Fibroblast of skin of scalp (primary cell): ENCODE measurements at regions not wholly inside any gene's neighbourhood (a gene's known extent, or its start where the extent isn't known, plus 50 kb on each side); places are given as distances from the start of the nearest gene placed in this dataset.
"Not testable (repeated sequence)": the region's sequence is repeated elsewhere in the genome, so short reads cannot be mapped to it uniquely, and the experiment has no call there.

Experiments
- DNase-seq: peaks from one replicate; pipeline ENCODE4 v3.0.0-alpha.2; 2013

GRCh38 chr2:33730804-33731203, 131.7 kb upstream of the FAM98A start:
- DNase-seq, result no peak

- DNase-seq, result no peak
Observed at GRCh38 chr2:33730193-33730592, 131.1 kb upstream of the FAM98A start.

GRCh38 chr2:33729353-33729752, 130.3 kb upstream of the FAM98A start:
- no peak for DNase-seq

- DNase-seq, result no peak
Observed at GRCh38 chr2:33728106-33728505, 129.0 kb upstream of the FAM98A start.

GRCh38 chr2:33727361-33728032, 128.4 kb upstream of the FAM98A start:
- DNase-seq, result no peak

- DNase-seq, result no peak
Observed at GRCh38 chr2:33726415-33726814, 127.3 kb upstream of the FAM98A start.

- no peak for DNase-seq
Observed at GRCh38 chr2:33723329-33723728, 124.2 kb upstream of the FAM98A start.

GRCh38 chr2:33719067-33719466, 120.0 kb upstream of the FAM98A start:
- DNase-seq, result no peak

GRCh38 chr2:33712674-33713073, 113.6 kb upstream of the FAM98A start:
- DNase-seq, result no peak

GRCh38 chr2:33709951-33710350, 110.9 kb upstream of the FAM98A start:
- no peak for DNase-seq

GRCh38 chr2:33707312-33707711, 108.2 kb upstream of the FAM98A start:
- no peak for DNase-seq

GRCh38 chr2:33706410-33706809, 107.3 kb upstream of the FAM98A start:
- no peak for DNase-seq

- no peak for DNase-seq
Observed at GRCh38 chr2:33704406-33704855, 105.3 kb upstream of the FAM98A start.

GRCh38 chr2:33696234-33696633, 97.1 kb upstream of the FAM98A start:
- no peak for DNase-seq

GRCh38 chr2:33694904-33695303, 95.8 kb upstream of the FAM98A start:
- no peak for DNase-seq

GRCh38 chr2:33690686-33691085, 91.6 kb upstream of the FAM98A start:
- DNase-seq, result not testable (repeated sequence)

GRCh38 chr2:33681364-33681757, 82.3 kb upstream of the FAM98A start:
- DNase-seq, result peak; percentile 13

GRCh38 chr2:33680644-33681363, 81.7 kb upstream of the FAM98A start:
- no peak for DNase-seq

GRCh38 chr2:33678436-33678835, 79.3 kb upstream of the FAM98A start:
- no peak for DNase-seq

GRCh38 chr2:33673937-33674336, 74.8 kb upstream of the FAM98A start:
- peak; percentile 19 for DNase-seq

- no peak for DNase-seq
Observed at GRCh38 chr2:33672896-33673295, 73.8 kb upstream of the FAM98A start.

- no peak for DNase-seq
Observed at GRCh38 chr2:33672389-33672788, 73.3 kb upstream of the FAM98A start.

GRCh38 chr2:33671198-33671597, 72.1 kb upstream of the FAM98A start:
- no peak for DNase-seq

GRCh38 chr2:33670392-33670937, 71.4 kb upstream of the FAM98A start:
- DNase-seq, result no peak
